Thymus (tissue), 11 donors: ENCODE measurements at regions not wholly inside any gene's neighbourhood (a gene's known extent, or its start where the extent isn't known, plus 50 kb on each side); places are given as distances from the start of the nearest gene placed in this dataset.

Source experiments
- DNase-seq, 9 donors: peaks; one replicate each; pipeline ENCODE4 v3.0.0-alpha.2; 2013; ENCODE audit warnings: low spot score in 9 of 9, low read depth in 6 of 9, missing footprints in 1 of 9
- H3K27ac ChIP-seq, 2 donors: one replicate each; pipeline ENCODE4 v1.5.1; 2013; ENCODE audit warnings: control low read depth in 1 of 2, low read depth in 1 of 2, low read length in 1 of 2, mild to moderate bottlenecking in 1 of 2, moderate library complexity in 1 of 2
- H3K27me3 ChIP-seq, 2 donors: one replicate each; pipeline ENCODE4 v1.5.1; 2013; ENCODE audit warnings: low read length in 1 of 2; ENCODE audit not compliant: control insufficient read depth in 2 of 2, insufficient read depth in 1 of 2
- H3K36me3 ChIP-seq, 2 donors: one replicate each; pipeline ENCODE4 v1.5.1; 2013; ENCODE audit warnings: low read length in 1 of 2, mild to moderate bottlenecking in 1 of 2, moderate library complexity in 1 of 2; ENCODE audit not compliant: control insufficient read depth in 2 of 2, insufficient read depth in 2 of 2
- H3K4me1 ChIP-seq, 2 donors: one replicate each; pipeline ENCODE4 v1.5.1; 2013; ENCODE audit warnings: low read length in 2 of 2; ENCODE audit not compliant: control insufficient read depth in 2 of 2, insufficient read depth in 2 of 2
- H3K4me3 ChIP-seq, 2 donors: one replicate each; pipeline ENCODE4 v1.5.1; 2013; ENCODE audit warnings: low read length in 2 of 2, control low read depth in 1 of 2, mild to moderate bottlenecking in 1 of 2
- H3K9me3 ChIP-seq, 2 donors: one replicate each; pipeline ENCODE4 v1.5.1; 2013; ENCODE audit warnings: low read length in 1 of 2, mild to moderate bottlenecking in 1 of 2; ENCODE audit not compliant: control insufficient read depth in 2 of 2, insufficient read depth in 1 of 2
- WGBS: extraction: QIAGEN DNeasy Blood & Tissue Kit; methylation state at CpG from one replicate; pipeline ENCODE4 v1.1.7; 2013; 5-methylcytosine and 5-hydroxymethylcytosine counted together
- donor health status: healthy.

DNA sequence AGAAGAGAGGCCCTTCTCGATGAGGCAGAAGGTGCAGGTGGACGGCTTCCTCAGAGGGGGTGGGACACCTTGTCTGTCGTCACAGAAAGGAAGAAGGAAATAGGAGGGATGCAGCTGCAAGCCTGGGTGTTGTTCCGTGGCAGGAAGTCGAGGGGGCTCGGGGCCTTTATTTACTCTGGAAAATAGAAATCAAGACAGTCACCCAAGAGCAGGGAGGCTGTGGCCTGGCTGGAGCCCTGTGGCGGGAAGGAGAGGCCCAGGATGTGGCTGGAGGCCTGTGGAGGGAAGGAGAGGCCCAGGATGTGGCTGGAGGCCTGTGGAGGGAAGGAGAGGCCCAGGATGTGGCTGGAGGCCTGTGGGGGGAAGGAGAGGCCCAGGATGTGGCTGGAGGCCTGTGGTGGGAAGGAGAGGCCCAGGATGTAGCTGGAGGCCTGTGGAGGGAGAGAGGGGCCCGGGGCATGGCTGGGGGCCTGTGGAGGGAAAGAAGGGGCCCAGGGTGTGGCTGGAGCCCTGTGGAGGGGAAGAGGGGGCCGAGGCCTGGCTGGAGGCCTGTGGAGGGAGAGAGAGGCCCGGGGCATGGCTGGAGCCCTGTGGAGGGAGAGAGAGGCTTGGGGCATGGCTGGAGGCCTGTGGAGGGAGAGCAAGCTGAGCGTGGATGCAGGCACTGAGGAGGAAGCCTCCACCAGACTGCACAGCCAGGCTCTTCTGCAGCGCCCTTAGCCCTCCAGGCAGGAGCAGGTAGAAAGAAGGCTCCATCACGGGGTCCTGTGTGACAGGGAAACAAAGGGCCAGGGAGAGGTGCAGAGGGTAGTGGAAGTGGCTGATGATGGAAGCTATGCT, 97.3 kb upstream of the SFMBT2 start:
- peak overlapping the region; percentile 94 for H3K27ac ChIP-seq
- peaks cover 0 to 26% of the 10 kb centered on the region in 2 donors for H3K9me3 ChIP-seq
- H3K27me3 ChIP-seq, result no peaks in the 10 kb centered on the region
- peaks cover 6 to 38% of the 10 kb centered on the region in 2 donors for H3K4me1 ChIP-seq
- 28% methylated on average over 13 of the region's 13 CpGs for WGBS
- H3K4me3 ChIP-seq, result peak overlapping the region; percentile 2 to 28
- peak in 7 of 9 donors; percentile 27 to 85 (median 64) for DNase-seq
- peaks cover 0 to 2% of the 10 kb centered on the region in 2 donors for H3K36me3 ChIP-seq

DNA sequence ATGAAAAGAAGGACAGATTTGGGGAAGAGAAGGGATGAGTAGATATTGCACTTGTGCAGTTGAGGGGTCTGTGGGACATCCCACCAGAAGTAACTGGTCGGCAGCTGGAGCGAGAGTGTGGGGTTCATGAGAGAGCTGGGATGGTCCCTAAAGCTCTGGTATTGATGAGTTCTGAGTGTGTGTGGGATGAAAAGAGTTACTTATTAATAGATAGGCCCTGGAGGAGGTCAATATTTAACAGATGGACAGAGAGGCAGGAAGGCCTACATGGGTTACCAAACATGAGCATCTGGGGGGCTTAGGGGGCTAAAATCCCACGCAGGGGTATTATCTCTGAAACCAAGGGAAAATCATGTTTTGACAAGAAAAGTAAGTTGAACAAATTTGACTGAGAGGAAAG, 95.7 kb upstream of the SFMBT2 start:
- Histone ChIP-seq H3K27ac (peak overlapping the region in 1 of 2 donors; percentile 18), H3K4me1 (peaks cover 6 to 34% of the 10 kb centered on the region in 2 donors), H3K36me3 (peaks cover 0 to 2% of the 10 kb centered on the region in 2 donors), H3K4me3 (no peak overlapping the region), H3K9me3 (peaks cover 0 to 22% of the 10 kb centered on the region in 2 donors), H3K27me3 (no peaks in the 10 kb centered on the region)
- WGBS, result 98% methylated on average over 3 of the region's 3 CpGs
- no peak for DNase-seq

GRCh38 chr10:7505196-7505595, 94.4 kb upstream of the SFMBT2 start:
- Histone ChIP-seq H3K27ac (no peak overlapping the region), H3K9me3 (peaks cover 0 to 18% of the 10 kb centered on the region in 2 donors), H3K36me3 (peaks cover 0 to 2% of the 10 kb centered on the region in 2 donors), H3K4me3 (no peak overlapping the region), H3K27me3 (no peaks in the 10 kb centered on the region), H3K4me1 (peaks cover 6 to 40% of the 10 kb centered on the region in 2 donors)
- no peak for DNase-seq
- 92% methylated on average over 2 of the region's 2 CpGs for WGBS

- 92% methylated on average over 4 of the region's 4 CpGs for WGBS
- no peaks in the 10 kb centered on the region for H3K36me3 ChIP-seq
Measured at GRCh38 chr10:7503190-7503589, 92.4 kb upstream of the SFMBT2 start.

DNA sequence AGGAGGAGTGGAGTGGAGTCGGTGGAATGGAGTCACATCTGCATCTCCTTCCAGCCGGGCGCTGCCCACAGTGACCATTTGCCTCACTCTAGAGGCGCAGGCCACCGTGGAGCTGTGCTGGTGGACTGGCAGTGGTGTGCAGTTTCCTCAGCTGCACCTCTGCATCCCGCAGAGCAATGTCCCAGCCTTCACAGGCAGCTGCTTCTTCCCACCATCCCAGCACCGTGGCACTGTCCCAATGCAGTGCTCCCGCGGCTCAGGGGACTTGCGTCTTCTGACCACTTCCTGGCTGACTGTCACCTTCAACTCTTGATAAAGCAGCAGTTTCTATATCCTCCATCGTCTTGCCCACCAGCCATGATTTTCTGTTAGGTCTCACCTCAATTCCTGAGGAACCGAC, 90.3 kb upstream of the SFMBT2 start:
- Histone ChIP-seq H3K4me3 (no peak overlapping the region), H3K27me3 (no peaks in the 10 kb centered on the region), H3K4me1 (peaks cover 0 to 12% of the 10 kb centered on the region in 2 donors), H3K27ac (no peak overlapping the region), H3K36me3 (no peaks in the 10 kb centered on the region), H3K9me3 (peaks cover 0 to 4% of the 10 kb centered on the region in 2 donors)
- no peak for DNase-seq
- 59% methylated on average over 12 of the region's 12 CpGs for WGBS

More at GRCh38 chr10:7503190-7503589, 92.4 kb upstream of the SFMBT2 start:
- no peaks in the 10 kb centered on the region for H3K27me3 ChIP-seq
- DNase-seq, result no peak
- H3K27ac ChIP-seq, result no peak overlapping the region
- H3K4me3 ChIP-seq, result no peak overlapping the region
- H3K9me3 ChIP-seq, result peaks cover 0 to 3% of the 10 kb centered on the region in 2 donors
- peaks cover 5 to 32% of the 10 kb centered on the region in 2 donors for H3K4me1 ChIP-seq

DNA sequence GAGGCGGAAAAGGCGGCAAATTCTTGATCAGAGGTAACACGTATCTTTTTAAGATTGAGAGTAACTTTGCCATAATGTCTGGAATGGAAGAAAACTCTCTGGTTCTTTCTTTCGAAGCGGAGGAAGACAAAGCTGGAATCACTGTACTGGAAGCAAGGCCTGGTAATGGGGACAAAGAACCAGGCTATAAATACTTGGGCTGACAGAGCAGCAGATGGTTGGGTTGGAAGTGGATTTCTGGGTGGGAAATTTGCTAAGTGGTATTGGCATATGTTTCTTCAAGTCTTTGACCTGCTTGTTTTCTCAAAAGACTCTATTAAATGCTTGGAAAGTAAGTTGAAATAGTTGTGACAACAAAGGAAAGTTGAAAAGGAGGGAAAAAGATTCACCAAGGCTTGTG, 87.3 kb upstream of the SFMBT2 start:
- 98% methylated on average over 5 of the region's 5 CpGs for WGBS
- peaks cover 0 to 23% of the 10 kb centered on the region in 2 donors for H3K4me1 ChIP-seq

GRCh38 chr10:7493996-7494395, 83.2 kb upstream of the SFMBT2 start:
- no peaks in the 10 kb centered on the region for H3K36me3 ChIP-seq
- H3K4me3 ChIP-seq, result no peak overlapping the region
- peaks cover 0 to 4% of the 10 kb centered on the region in 2 donors for H3K9me3 ChIP-seq
- H3K4me1 ChIP-seq, result peaks cover 3 to 38% of the 10 kb centered on the region in 2 donors
- no peak for DNase-seq
- H3K27ac ChIP-seq, result no peak overlapping the region
- 100% methylated on average over 2 of the region's 2 CpGs for WGBS
- no peaks in the 10 kb centered on the region for H3K27me3 ChIP-seq

More for the DNA sequence above, 87.3 kb upstream of the SFMBT2 start:
- H3K27me3 ChIP-seq, result no peaks in the 10 kb centered on the region
- peaks cover 0 to 4% of the 10 kb centered on the region in 2 donors for H3K9me3 ChIP-seq
- no peaks in the 10 kb centered on the region for H3K36me3 ChIP-seq
- H3K4me3 ChIP-seq, result no peak overlapping the region
- DNase-seq, result no peak
- H3K27ac ChIP-seq, result no peak overlapping the region

DNA sequence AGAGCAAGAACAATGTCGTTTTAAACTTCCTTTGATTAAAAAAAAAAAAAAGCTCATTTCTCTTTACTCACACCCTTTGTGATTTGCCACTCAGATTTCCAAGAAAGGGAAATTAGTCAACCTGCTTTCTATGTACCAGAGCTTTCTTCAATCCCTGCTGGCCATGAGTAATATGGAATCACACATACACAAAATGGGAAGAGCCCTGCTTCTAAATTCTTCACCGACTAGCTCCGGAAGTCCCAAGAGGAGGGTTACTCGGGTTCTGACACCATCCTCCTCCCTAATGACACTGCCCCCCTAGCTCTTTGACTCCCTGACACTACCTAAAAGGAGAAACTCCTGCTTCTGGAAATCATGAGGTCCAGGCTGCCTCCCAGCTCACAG, 81.8 kb upstream of the SFMBT2 start:
- Histone ChIP-seq H3K27ac (no peak overlapping the region), H3K4me1 (peaks cover 3 to 44% of the 10 kb centered on the region in 2 donors), H3K27me3 (no peaks in the 10 kb centered on the region)

GRCh38 chr10:7491949-7492659, 81.3 kb upstream of the SFMBT2 start:
- Histone ChIP-seq H3K4me3 (no peak overlapping the region), H3K4me1 (peaks cover 3 to 47% of the 10 kb centered on the region in 2 donors), H3K27me3 (no peaks in the 10 kb centered on the region), H3K27ac (peak overlapping the region in 1 of 2 donors; percentile 2), H3K9me3 (peaks cover 0 to 4% of the 10 kb centered on the region in 2 donors), H3K36me3 (no peaks in the 10 kb centered on the region)
- DNase-seq, result no peak

More for the DNA sequence above, 81.8 kb upstream of the SFMBT2 start:
- Histone ChIP-seq H3K9me3 (peaks cover 0 to 4% of the 10 kb centered on the region in 2 donors), H3K4me3 (no peak overlapping the region), H3K36me3 (no peaks in the 10 kb centered on the region)
- 71% methylated on average over 4 of the region's 4 CpGs for WGBS
- DNase-seq, result no peak
